GM11168 (cell line): ENCODE measurements at regions not wholly inside any gene's neighbourhood (a gene's known extent, or its start where the extent isn't known, plus 50 kb on each side); places are given as distances from the start of the nearest gene placed in this dataset.
"Not testable (repeated sequence)": the region's sequence is repeated elsewhere in the genome, so short reads cannot be mapped to it uniquely, and the experiment has no call there.

Experiments used
- in situ Hi-C: fragments of 300-500 bp; cut with MboI; formaldehyde crosslinking; loops from one replicate; pipeline ENCODE4 v1.12.0; 2022; ENCODE audit warnings: low sequenced_read_pairs; ENCODE audit not compliant: unreplicated experiment

DNA sequence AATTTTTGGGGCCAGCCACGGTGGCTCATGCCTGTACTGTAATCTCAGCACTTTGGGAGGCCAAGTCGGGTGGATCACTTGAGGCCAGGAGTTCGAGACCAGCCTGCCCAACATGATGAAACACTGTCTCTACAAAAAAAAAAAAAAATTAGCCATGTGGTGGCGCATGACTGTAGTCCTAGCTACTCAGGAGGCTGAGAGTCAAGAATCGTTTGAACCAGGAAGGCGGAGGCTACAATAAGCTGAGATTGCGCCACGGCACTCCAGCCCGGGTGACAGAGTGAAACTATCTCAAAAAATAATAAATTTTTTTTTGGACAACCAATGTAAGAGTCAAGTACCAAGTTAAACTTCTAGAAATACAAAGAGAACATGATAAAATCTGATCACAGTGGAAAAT lies 164.6 kb downstream of the AVL9 start:
- in situ Hi-C loops, result no loop called here

DNA sequence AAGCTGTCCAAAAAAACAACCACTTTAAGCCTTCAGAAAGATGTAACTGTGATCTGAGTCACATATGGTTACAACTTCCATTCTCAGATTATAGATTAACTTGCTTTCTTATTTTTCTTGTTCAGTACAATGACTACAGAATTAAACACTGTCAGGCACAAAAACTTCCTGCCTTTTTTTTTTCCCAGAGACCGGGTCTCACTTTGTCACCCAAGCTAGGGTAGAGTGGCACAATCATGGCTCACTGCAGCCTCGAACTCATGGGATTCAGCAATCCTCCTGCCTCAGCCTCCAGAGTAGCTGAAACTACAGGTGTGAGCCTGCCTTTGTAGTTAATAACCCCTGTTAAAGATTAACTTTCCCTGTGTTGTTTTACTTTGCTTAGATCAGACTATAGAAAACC lies 163.2 kb downstream of the AVL9 start:
- in situ Hi-C loops, result no loop called here

DNA sequence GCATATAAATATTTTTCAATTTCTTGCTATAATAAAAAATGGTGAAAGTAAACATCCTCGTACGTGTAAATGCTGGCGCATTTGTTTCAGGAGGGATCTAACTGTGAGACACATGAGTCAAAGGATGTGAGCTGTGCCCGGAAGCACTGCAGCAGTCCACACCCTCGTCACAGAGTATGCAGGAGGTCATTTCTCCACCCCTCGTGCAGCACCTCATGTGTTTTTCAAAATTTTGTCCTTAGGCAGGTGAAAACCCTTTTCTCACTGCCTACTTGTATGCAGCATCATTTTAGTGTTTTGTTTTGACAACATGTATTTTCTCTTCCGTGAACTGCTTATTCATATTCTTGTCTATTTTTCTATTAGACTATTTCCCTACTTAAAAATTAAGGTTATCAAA lies 162.7 kb downstream of the AVL9 start:
- in situ Hi-C loops, result no loop called here

DNA sequence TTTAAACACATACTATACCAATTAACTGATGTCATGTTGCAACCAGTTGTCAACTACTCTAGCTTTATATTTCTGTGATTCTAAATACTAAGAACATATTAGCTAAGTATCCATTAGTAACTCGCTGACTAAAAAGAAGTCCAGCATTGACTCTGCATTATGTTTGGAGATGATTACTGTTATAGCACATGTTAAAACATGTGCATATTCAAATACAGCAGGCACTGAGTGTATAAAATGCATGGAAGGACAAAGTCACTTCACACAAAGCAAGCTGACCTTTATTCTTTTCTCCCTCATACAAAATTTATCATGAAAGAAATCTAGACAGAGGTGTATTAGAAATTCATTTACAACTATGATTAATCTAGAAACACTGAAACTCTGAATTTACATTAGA lies 159.3 kb downstream of the AVL9 start:
- in situ Hi-C loops, result not testable (repeated sequence)

DNA sequence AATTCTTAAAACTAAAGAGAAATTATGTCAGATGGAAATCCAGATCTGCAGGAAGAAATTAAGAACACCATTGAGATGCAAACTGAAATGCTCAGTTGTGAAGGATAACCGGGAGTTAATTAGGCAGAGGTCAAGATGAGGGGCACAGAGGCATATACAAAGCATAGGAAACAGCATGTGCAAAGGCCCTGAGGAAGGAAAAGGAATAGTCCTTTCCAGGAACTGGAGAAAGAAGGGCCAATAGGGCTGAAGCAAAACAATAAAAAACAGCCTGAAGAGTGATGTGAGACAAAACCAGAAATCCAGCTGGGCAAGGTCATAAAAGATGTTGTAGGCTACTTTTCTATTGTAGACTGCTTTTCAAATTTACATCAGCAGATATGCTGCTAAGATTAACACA lies 155.1 kb downstream of the AVL9 start:
- in situ Hi-C loops, result not testable (repeated sequence)

DNA sequence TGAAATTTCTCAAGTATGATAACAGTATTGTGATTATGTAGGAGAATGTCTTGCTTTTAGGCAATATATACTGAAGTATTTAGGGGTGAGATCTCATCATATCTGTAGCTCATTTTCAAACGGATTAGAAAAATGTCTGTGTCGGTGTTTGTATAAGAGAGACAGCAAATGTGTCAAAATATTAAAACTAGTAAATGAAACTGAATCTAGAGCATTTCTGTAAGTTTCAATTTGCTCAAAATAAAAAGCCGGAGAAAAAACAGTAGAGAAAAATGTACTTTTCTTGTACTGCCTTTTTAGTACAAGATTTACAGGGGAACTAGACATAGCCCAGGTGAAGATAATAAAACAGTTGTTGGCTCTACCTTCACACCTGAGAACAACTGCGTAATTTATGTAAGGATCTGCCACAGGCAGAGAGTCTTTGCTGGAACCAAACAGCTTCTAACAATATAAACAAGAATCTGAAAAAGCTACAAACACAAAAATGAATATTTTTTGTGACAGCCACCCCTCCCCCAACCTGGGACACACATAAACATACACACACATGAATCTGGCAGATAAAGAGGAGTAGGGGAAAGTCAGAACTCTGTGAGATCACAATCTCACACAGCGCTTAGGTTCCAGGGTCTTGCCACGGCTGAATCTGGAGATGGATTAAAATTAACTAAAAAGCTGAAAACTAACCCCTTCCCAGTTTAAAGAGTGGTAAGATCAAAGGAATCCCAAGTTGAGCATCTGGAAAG lies 153.3 kb downstream of the AVL9 start:
- in situ Hi-C loops, result no loop called here

DNA sequence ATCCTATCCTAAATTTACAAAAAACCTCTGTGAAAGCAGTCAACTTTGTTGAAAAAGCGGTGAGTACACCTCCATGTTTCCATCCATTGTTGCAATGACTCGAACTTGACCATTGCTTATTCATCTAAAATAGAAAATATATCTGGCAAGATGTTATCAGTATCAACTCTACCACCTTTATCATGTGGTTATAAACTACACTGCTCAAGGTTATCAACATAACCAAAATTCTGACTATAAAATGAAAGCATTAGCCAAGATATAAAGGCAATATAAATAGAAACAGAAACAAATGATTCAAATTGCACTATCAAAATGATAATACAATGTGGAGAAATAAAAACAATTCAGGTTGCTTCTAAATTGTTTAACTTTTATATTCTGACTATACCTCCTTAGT lies 150.0 kb downstream of the AVL9 start:
- in situ Hi-C loops, result not testable (repeated sequence)

DNA sequence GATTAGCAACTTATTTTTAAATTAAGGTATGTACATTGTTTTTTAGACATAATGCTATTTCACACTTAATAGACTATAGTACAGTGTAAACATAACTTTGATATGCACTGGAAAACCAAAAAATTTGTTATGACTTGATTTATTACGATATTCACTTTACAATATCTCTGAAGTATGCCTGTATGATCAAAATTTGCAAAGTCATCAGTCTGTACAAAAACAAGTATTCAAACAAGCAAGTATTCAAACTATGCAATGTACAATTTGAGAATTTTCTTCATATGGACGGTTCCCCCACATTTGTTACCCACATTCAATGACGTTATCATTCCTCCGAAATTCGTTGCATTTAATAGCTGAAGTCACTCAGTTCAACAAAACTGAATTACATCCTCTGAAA lies 147.9 kb downstream of the AVL9 start:
- in situ Hi-C loops, result no loop called here

DNA sequence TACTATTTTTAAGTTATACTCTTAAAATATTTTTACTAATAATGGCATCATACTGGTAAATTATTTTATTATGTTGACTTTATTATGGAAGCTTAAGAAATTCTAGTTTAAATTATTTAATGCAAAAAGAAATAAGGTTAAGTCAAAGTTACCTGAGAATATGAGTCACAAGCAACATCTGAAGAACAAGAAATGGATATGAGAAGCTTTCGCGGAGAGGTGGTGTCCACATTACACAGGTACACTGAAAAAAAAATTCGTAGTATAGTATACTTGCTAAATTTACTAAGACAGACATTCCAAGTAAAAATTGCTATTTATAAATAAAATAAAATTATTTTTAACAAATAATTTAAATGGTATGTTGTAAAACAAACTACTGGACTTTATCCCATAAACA lies 143.8 kb downstream of the AVL9 start:
- in situ Hi-C loops, result no loop called here

DNA sequence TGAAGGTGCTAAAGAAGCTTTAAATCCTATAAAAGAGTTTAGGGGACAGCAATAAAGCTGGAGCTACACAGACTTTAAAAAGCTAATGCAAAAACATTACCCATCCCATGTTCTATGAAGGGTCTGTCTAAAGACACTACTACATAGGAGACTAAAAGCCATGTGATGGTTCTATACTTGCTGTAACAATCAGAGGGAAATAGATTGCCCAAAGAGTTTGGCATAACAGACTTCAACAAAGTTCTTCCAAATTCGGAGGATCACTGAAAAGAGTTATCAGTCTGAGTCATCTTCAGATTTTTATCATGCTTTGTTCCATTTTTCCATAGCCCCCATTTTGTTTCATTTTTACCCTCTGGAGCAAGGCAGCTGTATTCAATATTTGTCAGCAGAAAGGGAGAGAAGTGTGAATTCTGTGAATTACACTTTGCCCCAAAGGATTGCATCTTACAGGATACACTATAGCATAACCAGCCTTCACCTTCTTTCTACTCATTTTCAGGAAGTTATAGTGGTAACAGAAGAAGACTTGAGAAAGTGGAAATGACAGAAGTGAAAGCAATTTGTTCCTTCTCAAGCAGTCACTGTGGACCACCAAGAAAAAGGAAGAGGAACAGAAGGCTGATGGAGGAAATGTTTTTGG lies 143.3 kb downstream of the AVL9 start:
- in situ Hi-C loops, result not testable (repeated sequence)
